PC-9 (cell line): ENCODE measurements at regions not wholly inside any gene's neighbourhood (a gene's known extent, or its start where the extent isn't known, plus 50 kb on each side); places are given as distances from the start of the nearest gene placed in this dataset.
A peak's percentile ranks its signal among the peaks of the same experiment; 100 is the strongest.

Experiments
- BruUV-seq: library from RNA; stranded (reverse); fragments of 400-500 nt; replicated peaks from 2 replicates; lab custom pipeline; 2021; lab: Mats Ljungman, UMichigan
- CTCF ChIA-PET: fragments of 300-600 bp; sonication (Branson Sonifier 250); formaldehyde crosslinking; loops from one replicate; lab custom pipeline; 2022; ENCODE audit warnings: antibody characterized with exemption; lab: Charles Lee
- POLR2A ChIA-PET: fragments of 300-600 bp; sonication (Branson Sonifier 250); formaldehyde crosslinking; loops from one replicate; lab custom pipeline; 2022; ENCODE audit warnings: antibody characterized with exemption; ENCODE audit not compliant: unreplicated experiment; lab: Charles Lee
- DNase-seq, 2 experiments: peaks; one replicate each; pipeline versions ENCODE4 v3.0.0 to v3.0.0-alpha.2; 2015 to 2022; ENCODE audit warnings: mixed read lengths in 1 of 2
- H2AFZ ChIP-seq: fragments of 200-600 bp; sonication (generic); 2 replicates; pipeline ENCODE4 v1.8.1; 2017; ENCODE audit warnings: antibody characterized with exemption
- H3F3A ChIP-seq: fragments of 200-600 bp; sonication (generic); 2 replicates; pipeline ENCODE4 v1.8.1; 2017; ENCODE audit warnings: antibody characterized with exemption, mild to moderate bottlenecking, low read depth; ENCODE audit not compliant: insufficient read depth
- H3K27ac ChIP-seq: fragments of 200-600 bp; sonication (generic); 2 replicates; pipeline ENCODE4 v1.6.1; 2016; ENCODE audit warnings: mixed run types
- H3K27me3 ChIP-seq: fragments of 200-600 bp; sonication (generic); 2 replicates; pipeline ENCODE4 v1.6.1; 2016; ENCODE audit warnings: low read depth, mixed run types; ENCODE audit not compliant: insufficient read depth
- H3K36me3 ChIP-seq: fragments of 200-600 bp; sonication (generic); 2 replicates; pipeline ENCODE4 v1.6.1; 2016; ENCODE audit warnings: low read depth, mixed run types
- H3K4me1 ChIP-seq: fragments of 200-600 bp; sonication (generic); replicated peaks from 2 replicates; pipeline ENCODE4 v1.6.1; 2016; ENCODE audit warnings: mixed run types; ENCODE audit not compliant: insufficient read depth
- H3K4me2 ChIP-seq: fragments of 200-600 bp; sonication (generic); 2 replicates; pipeline ENCODE4 v1.6.1; 2017; ENCODE audit warnings: mixed run types
- H3K4me3 ChIP-seq: fragments of 200-600 bp; sonication (generic); 2 replicates; pipeline ENCODE4 v1.6.1; 2016; ENCODE audit warnings: mixed run types
- H3K79me2 ChIP-seq: fragments of 200-600 bp; sonication (generic); 2 replicates; pipeline ENCODE4 v1.6.1; 2017; ENCODE audit warnings: low read depth, mixed run types
- H3K9me2 ChIP-seq: fragments of 200-600 bp; sonication (generic); 2 replicates; pipeline ENCODE4 v1.8.1; 2017; ENCODE audit warnings: mild to moderate bottlenecking; ENCODE audit not compliant: insufficient read depth
- H3K9me3 ChIP-seq: fragments of 200-600 bp; sonication (generic); 2 replicates; pipeline ENCODE4 v1.8.1; 2016; ENCODE audit warnings: low read depth; ENCODE audit not compliant: insufficient read depth
- H4K20me1 ChIP-seq: fragments of 200-600 bp; sonication (generic); 2 replicates; pipeline ENCODE4 v1.8.1; 2017; ENCODE audit not compliant: insufficient read depth
- EZH2 ChIP-seq: fragments of 200-600 bp; sonication (generic); IDR thresholded peaks from 2 replicates; pipeline ENCODE4 v1.8.0; 2017; ENCODE audit warnings: antibody characterized with exemption, low read depth
- intact Hi-C: fragments of 100-400 bp; cut with micrococcal nuclease; formaldehyde crosslinking; loops from one replicate; pipeline ENCODE4 v1.10.0; 2022; ENCODE audit not compliant: unreplicated experiment
- TF ChIP-seq, protein P1 (sequence below): fragments of 200-600 bp; sonication (generic); conservative IDR thresholded peaks from 2 replicates; pipeline ENCODE4 v1.6.1; 2017; ENCODE audit warnings: mixed run types, antibody characterized with exemption, mild to moderate bottlenecking, moderate library complexity

DNA sequence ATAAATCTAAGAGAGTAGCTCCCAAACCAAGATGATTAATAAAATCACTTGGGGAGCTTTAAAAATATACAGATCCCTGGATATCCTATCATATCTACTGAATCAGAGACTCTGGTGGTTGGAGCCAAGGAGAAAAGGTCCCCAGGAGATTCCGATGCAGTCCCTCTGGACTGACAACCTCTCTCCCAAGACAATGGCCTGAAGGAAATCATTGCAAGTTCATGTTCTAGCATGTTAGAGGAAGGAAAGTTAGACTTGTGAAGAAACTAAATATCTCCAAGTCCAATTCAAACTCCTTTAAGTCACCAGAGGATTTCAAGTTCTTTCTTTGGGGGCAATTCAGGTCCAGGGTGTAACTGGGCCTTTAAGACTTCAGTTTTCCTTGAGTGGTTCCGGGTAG is 84.7 kb upstream of the MEDAG start:
- no peaks in the 10 kb centered on the region for H3K27me3 ChIP-seq
- H3K4me2 ChIP-seq = no peak overlapping the region
- H3K36me3 ChIP-seq = no peaks in the 10 kb centered on the region
- no peaks in the 10 kb centered on the region for H3K9me3 ChIP-seq
- no peak for DNase-seq
- H3K79me2 ChIP-seq = no peaks in the 10 kb centered on the region
- no peaks in the 10 kb centered on the region for H3K9me2 ChIP-seq
- CTCF ChIA-PET = no interaction called here
- H3K4me3 ChIP-seq = no peak overlapping the region
- H3F3A ChIP-seq = no peaks in the 10 kb centered on the region
- H3K4me1 ChIP-seq = no peaks in the 10 kb centered on the region
- intact Hi-C loops = no loop called here
- BruUV-seq = no TSS peak
- POLR2A ChIA-PET = interaction anchor here (0.6 kb wide), 1 partner anchor 736 kb away, joined by 7 read pairs; no protein-coding TSS in a partner anchor
- no peak overlapping the region for H3K27ac ChIP-seq
- H4K20me1 ChIP-seq = no peaks in the 10 kb centered on the region
- no peak overlapping the region for H2AFZ ChIP-seq
- no peak for TF ChIP-seq EZH2
- TF ChIP-seq, protein P1, sequence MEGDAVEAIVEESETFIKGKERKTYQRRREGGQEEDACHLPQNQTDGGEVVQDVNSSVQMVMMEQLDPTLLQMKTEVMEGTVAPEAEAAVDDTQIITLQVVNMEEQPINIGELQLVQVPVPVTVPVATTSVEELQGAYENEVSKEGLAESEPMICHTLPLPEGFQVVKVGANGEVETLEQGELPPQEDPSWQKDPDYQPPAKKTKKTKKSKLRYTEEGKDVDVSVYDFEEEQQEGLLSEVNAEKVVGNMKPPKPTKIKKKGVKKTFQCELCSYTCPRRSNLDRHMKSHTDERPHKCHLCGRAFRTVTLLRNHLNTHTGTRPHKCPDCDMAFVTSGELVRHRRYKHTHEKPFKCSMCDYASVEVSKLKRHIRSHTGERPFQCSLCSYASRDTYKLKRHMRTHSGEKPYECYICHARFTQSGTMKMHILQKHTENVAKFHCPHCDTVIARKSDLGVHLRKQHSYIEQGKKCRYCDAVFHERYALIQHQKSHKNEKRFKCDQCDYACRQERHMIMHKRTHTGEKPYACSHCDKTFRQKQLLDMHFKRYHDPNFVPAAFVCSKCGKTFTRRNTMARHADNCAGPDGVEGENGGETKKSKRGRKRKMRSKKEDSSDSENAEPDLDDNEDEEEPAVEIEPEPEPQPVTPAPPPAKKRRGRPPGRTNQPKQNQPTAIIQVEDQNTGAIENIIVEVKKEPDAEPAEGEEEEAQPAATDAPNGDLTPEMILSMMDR = no peak

- TF ChIP-seq EZH2 = no peak
- TF ChIP-seq, protein P1 = no peak
- H3K4me2 ChIP-seq = no peak overlapping the region
- no TSS peak for BruUV-seq
- 0 out of 2 replicates have a peak overlapping the region, but pooled peaks have one; percentile 35 for H2AFZ ChIP-seq
- no peak overlapping the region for H3K4me3 ChIP-seq
- H3K79me2 ChIP-seq = no peaks in the 10 kb centered on the region
- H3K4me1 ChIP-seq = peaks cover 16% of the 10 kb centered on the region
- H3K9me2 ChIP-seq = no peaks in the 10 kb centered on the region
- H4K20me1 ChIP-seq = no peaks in the 10 kb centered on the region
- POLR2A ChIA-PET = no interaction called here
- CTCF ChIA-PET = no interaction called here
- H3F3A ChIP-seq = peaks cover 8% of the 10 kb centered on the region
- no peaks in the 10 kb centered on the region for H3K9me3 ChIP-seq
- no peaks in the 10 kb centered on the region for H3K27me3 ChIP-seq
- DNase-seq = no peak
- intact Hi-C loops = no loop called here
- H3K27ac ChIP-seq = no peak overlapping the region
- H3K36me3 ChIP-seq = no peaks in the 10 kb centered on the region
These were observed 81.4 kb upstream of the MEDAG start for GRCh38 chr13:30824651-30825050.

DNA sequence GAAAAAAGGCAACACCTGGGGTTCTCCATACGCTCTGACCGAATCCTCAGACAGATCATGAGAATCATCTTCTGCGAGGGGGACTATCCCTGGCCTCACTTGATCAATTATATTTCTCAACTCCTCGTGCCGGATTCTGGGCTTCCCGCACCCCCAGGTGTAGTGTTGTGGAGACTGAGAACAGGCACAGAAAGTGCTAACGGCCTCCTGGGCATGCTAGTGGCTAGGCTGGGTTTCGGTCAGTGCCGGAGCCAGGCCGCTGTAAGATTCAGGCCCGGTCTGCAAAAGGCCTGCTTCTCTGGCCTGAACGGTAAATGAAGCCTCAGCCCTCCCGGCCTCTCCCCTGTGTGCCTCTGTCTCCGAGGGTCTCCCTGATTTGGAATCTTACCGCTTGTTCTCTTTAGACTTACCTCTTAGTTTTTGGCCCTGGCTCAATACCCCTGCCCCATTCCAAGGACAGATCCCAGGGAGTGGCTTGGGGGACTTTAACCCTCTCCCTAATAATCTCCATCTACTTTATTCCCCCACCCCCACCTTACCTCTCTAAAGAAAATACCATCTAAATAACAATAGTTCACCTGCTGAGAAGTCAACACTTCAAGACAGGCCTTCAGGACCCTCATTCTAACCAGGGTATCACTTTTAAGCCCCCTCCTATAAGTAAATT is 79.0 kb upstream of the MEDAG start:
- Histone ChIP-seq H3K27me3 (no peaks in the 10 kb centered on the region), H2AFZ (no peak overlapping the region), H3K4me2 (no peak overlapping the region), H3K79me2 (no peaks in the 10 kb centered on the region), H3K36me3 (no peaks in the 10 kb centered on the region), H3K27ac (no peak overlapping the region), H4K20me1 (no peaks in the 10 kb centered on the region), H3K4me3 (no peak overlapping the region), H3K4me1 (peaks cover 40% of the 10 kb centered on the region), H3K9me3 (no peaks in the 10 kb centered on the region), H3F3A (peaks cover 26% of the 10 kb centered on the region), H3K9me2 (no peaks in the 10 kb centered on the region)
- no peak for DNase-seq
- CTCF ChIA-PET = no interaction called here
- intact Hi-C loops = no loop called here
- BruUV-seq = no TSS peak
- POLR2A ChIA-PET = no interaction called here
- TF ChIP-seq, protein P1 = no peak
- TF ChIP-seq EZH2 = no peak
